Lower lobe of right lung (tissue), 2 donors: ENCODE measurements at regions not wholly inside any gene's neighbourhood (a gene's known extent, or its start where the extent isn't known, plus 50 kb on each side); places are given as distances from the start of the nearest gene placed in this dataset.

Experiments
- ATAC-seq, 2 donors: fragments of 200-7000 bp; cut with Tn5 transposase; one replicate each; pipeline ENCODE4 v1.9.1; 2020 to 2022; ENCODE audit warnings: mild to moderate bottlenecking in 2 of 2, moderate library complexity in 2 of 2
- DNase-seq: peaks from one replicate; pipeline ENCODE4 v3.0.0-alpha.2; 2020
- H3K27ac ChIP-seq: fragments of 200-600 bp; one replicate; pipeline ENCODE4 v1.8.0; 2022
- H3K27me3 ChIP-seq: fragments of 200-600 bp; one replicate; pipeline ENCODE4 v1.8.0; 2022; ENCODE audit warnings: low read depth
- H3K36me3 ChIP-seq: fragments of 200-600 bp; one replicate; pipeline ENCODE4 v1.8.0; 2022; ENCODE audit warnings: mild to moderate bottlenecking
- H3K4me1 ChIP-seq: fragments of 200-600 bp; one replicate; pipeline ENCODE4 v1.8.0; 2022
- H3K4me3 ChIP-seq: fragments of 200-600 bp; one replicate; pipeline ENCODE4 v1.8.0; 2022; ENCODE audit warnings: mild to moderate bottlenecking
- H3K9me3 ChIP-seq: fragments of 200-600 bp; one replicate; pipeline ENCODE4 v1.8.0; 2022
- CTCF ChIP-seq: fragments of 200-600 bp; IDR thresholded peaks from one replicate; pipeline ENCODE4 v1.8.0; 2022; ENCODE audit warnings: antibody characterized with exemption, mild to moderate bottlenecking
- intact Hi-C: fragments of 100-400 bp; cut with DNase I; formaldehyde crosslinking; loops from one replicate; pipeline ENCODE4 v1.11.0; 2022
- donor health status: DM: no; HTN: yes; CAD: no; lungs with severe emphysema.

GRCh38 chr5:56700711-56701110 is 114.6 kb upstream of the MAP3K1 start:
- H3K4me1 ChIP-seq: peaks cover 11% of the 10 kb centered on the region
- DNase-seq (no peak), ATAC-seq (no peak)
- no peaks in the 10 kb centered on the region for H3K36me3 ChIP-seq
- H3K9me3 ChIP-seq: no peaks in the 10 kb centered on the region
- intact Hi-C loops: no loop called here
- no peak for TF ChIP-seq CTCF
- H3K27me3 ChIP-seq: no peaks in the 10 kb centered on the region
- no peak overlapping the region for H3K4me3 ChIP-seq
- no peak overlapping the region for H3K27ac ChIP-seq

GRCh38 chr5:56699538-56699937 is 115.8 kb upstream of the MAP3K1 start:
- no peaks in the 10 kb centered on the region for H3K9me3 ChIP-seq
- H3K4me1 ChIP-seq: peaks cover 11% of the 10 kb centered on the region
- no peaks in the 10 kb centered on the region for H3K27me3 ChIP-seq
- no peak for TF ChIP-seq CTCF
- no peak for DNase-seq
- H3K36me3 ChIP-seq: no peaks in the 10 kb centered on the region
- no peak overlapping the region for H3K4me3 ChIP-seq
- intact Hi-C loops: no loop called here
- ATAC-seq: no peak
- H3K27ac ChIP-seq: no peak overlapping the region

GRCh38 chr5:56698463-56699381 is 116.6 kb upstream of the MAP3K1 start:
- Histone ChIP-seq H3K36me3 (no peaks in the 10 kb centered on the region), H3K27me3 (no peaks in the 10 kb centered on the region), H3K4me3 (no peak overlapping the region), H3K9me3 (no peaks in the 10 kb centered on the region), H3K4me1 (peaks cover 11% of the 10 kb centered on the region), H3K27ac (peak overlapping the region; percentile 21)
- intact Hi-C loops: no loop called here
- no peak for TF ChIP-seq CTCF
- peak in 1 of 2 donors; percentile 37 for ATAC-seq
- no peak for DNase-seq

- H3K27ac ChIP-seq: no peak overlapping the region
- no peak overlapping the region for H3K4me3 ChIP-seq
- no peaks in the 10 kb centered on the region for H3K9me3 ChIP-seq
- no peak for ATAC-seq
- no peaks in the 10 kb centered on the region for H3K27me3 ChIP-seq
- no peaks in the 10 kb centered on the region for H3K36me3 ChIP-seq
- no peak for TF ChIP-seq CTCF
- intact Hi-C loops: no loop called here
- no peak for DNase-seq
- peaks cover 16% of the 10 kb centered on the region for H3K4me1 ChIP-seq
Measured at GRCh38 chr5:56696900-56697299, 118.4 kb upstream of the MAP3K1 start.

GRCh38 chr5:56693220-56693579 is 122.1 kb upstream of the MAP3K1 start:
- Histone ChIP-seq H3K36me3 (no peaks in the 10 kb centered on the region), H3K9me3 (no peaks in the 10 kb centered on the region), H3K4me1 (peaks cover 14% of the 10 kb centered on the region), H3K27me3 (no peaks in the 10 kb centered on the region), H3K4me3 (no peak overlapping the region), H3K27ac (no peak overlapping the region)
- ATAC-seq (no peak), DNase-seq (no peak)
- intact Hi-C loops: no loop called here
- no peak for TF ChIP-seq CTCF
